CD14-positive monocyte (primary cell): ENCODE measurements at regions not wholly inside any gene's neighbourhood (a gene's known extent, or its start where the extent isn't known, plus 50 kb on each side); places are given as distances from the start of the nearest gene placed in this dataset.

Source experiments
- DNase-seq, 3 donors: peaks; one replicate each; pipeline ENCODE4 v3.0.0-alpha.2; 2011 to 2022
- H2AFZ ChIP-seq: 2 replicates; pipeline ENCODE4 v1.6.0; 2012; ENCODE audit warnings: mild to moderate bottlenecking, low read depth, low read length, inconsistent platforms; ENCODE audit not compliant: insufficient read depth, poor library complexity, severe bottlenecking
- H3K27ac ChIP-seq, 2 donors: 1 replicate in 1 of 2; 2 replicates in 1 of 2; pipeline ENCODE4 v1.5.1; 2012 to 2013; ENCODE audit warnings: low read length in 2 of 2, control low read depth in 1 of 2, inconsistent platforms in 1 of 2, low read depth in 1 of 2, mild to moderate bottlenecking in 1 of 2
- H3K27me3 ChIP-seq, 2 donors: one replicate each; pipeline versions ENCODE4 v1.6.0 to v1.6.1; 2011 to 2013; ENCODE audit warnings: low read length in 2 of 2; ENCODE audit not compliant: control insufficient read depth in 2 of 2, insufficient read depth in 2 of 2
- H3K36me3 ChIP-seq, 2 donors: replicated peaks in 1 of 2; 1 replicate in 1 of 2; 2 replicates in 1 of 2; pipeline versions ENCODE4 v1.5.1 to v1.6.1; 2012 to 2013; ENCODE audit warnings: low read length in 2 of 2, control low read depth in 1 of 2, inconsistent platforms in 1 of 2, mild to moderate bottlenecking in 1 of 2; ENCODE audit not compliant: insufficient read depth in 2 of 2, control insufficient read depth in 1 of 2
- H3K4me1 ChIP-seq, 2 donors: 1 replicate in 1 of 2; 2 replicates in 1 of 2; pipeline versions ENCODE4 v1.5.1 to v1.6.1; 2012 to 2013; ENCODE audit warnings: low read length in 2 of 2, control low read depth in 1 of 2, inconsistent platforms in 1 of 2, mild to moderate bottlenecking in 1 of 2, moderate library complexity in 1 of 2; ENCODE audit not compliant: insufficient read depth in 2 of 2, control insufficient read depth in 1 of 2
- H3K4me2 ChIP-seq: replicated peaks from 2 replicates; pipeline ENCODE3; 2012; ENCODE audit warnings: low read length, moderate library complexity, mild to moderate bottlenecking; ENCODE audit not compliant: poor library complexity, severe bottlenecking; ENCODE audit errors: extremely low read depth
- H3K4me3 ChIP-seq, 3 experiments: fragments of 200-600 bp in 1 of 3; sonication (generic) in 1 of 3; replicated peaks in 1 of 3; 1 replicate in 2 of 3; 2 replicates in 1 of 3; pipeline ENCODE4 v1.5.1; 2011 to 2013; ENCODE audit warnings: low read length in 3 of 3, mild to moderate bottlenecking in 3 of 3, control low read depth in 2 of 3, low read depth in 2 of 3, inconsistent platforms in 1 of 3, moderate library complexity in 1 of 3
- H3K79me2 ChIP-seq: 2 replicates; pipeline ENCODE4 v1.6.0; 2012; ENCODE audit warnings: mild to moderate bottlenecking, control low read depth, inconsistent platforms, low read length, moderate library complexity; ENCODE audit not compliant: insufficient read depth
- H3K9ac ChIP-seq: 2 replicates; pipeline ENCODE4 v1.6.0; 2017; ENCODE audit warnings: low read length, mild to moderate bottlenecking; ENCODE audit not compliant: insufficient read depth, poor library complexity, severe bottlenecking
- H3K9me3 ChIP-seq, 2 donors: replicated peaks in 1 of 2; 1 replicate in 1 of 2; 2 replicates in 1 of 2; pipeline versions ENCODE4 v1.5.1 to v1.6.1; 2012 to 2013; ENCODE audit warnings: low read length in 2 of 2, control low read depth in 1 of 2; ENCODE audit not compliant: control insufficient read depth in 1 of 2, insufficient read depth in 1 of 2
- H4K20me1 ChIP-seq: 2 replicates; pipeline ENCODE4 v1.6.0; 2012; ENCODE audit warnings: mild to moderate bottlenecking, low read length, control low read depth, moderate library complexity; ENCODE audit not compliant: insufficient read depth
- H3K27ac Mint-ChIP-seq, 7 donors: one replicate each; pipeline ENCODE4 v1.8.0; 2020; ENCODE audit warnings: mild to moderate bottlenecking in 7 of 7, mixed read lengths in 7 of 7, moderate library complexity in 6 of 7, inconsistent platforms in 2 of 7
- H3K27me3 Mint-ChIP-seq, 3 donors: one replicate each; pipeline ENCODE4 v1.8.0; 2021 to 2022; ENCODE audit warnings: low read depth in 3 of 3, mild to moderate bottlenecking in 3 of 3, mixed read lengths in 3 of 3, moderate library complexity in 3 of 3, inconsistent platforms in 1 of 3
- H3K36me3 Mint-ChIP-seq, 2 donors: one replicate each; pipeline ENCODE4 v1.8.0; 2020; ENCODE audit warnings: mixed read lengths in 2 of 2, inconsistent platforms in 1 of 2, mild to moderate bottlenecking in 1 of 2
- H3K4me1 Mint-ChIP-seq: one replicate; pipeline ENCODE4 v1.8.0; 2020; ENCODE audit warnings: mild to moderate bottlenecking, mixed read lengths
- H3K4me3 Mint-ChIP-seq, 2 donors: one replicate each; pipeline ENCODE4 v1.8.0; 2020; ENCODE audit warnings: mild to moderate bottlenecking in 2 of 2, mixed read lengths in 2 of 2, moderate library complexity in 1 of 2
- H3K9me3 Mint-ChIP-seq, 7 donors: one replicate each; pipeline ENCODE4 v1.8.0; 2020 to 2022; ENCODE audit warnings: mixed read lengths in 7 of 7, mild to moderate bottlenecking in 6 of 7, moderate library complexity in 6 of 7, inconsistent platforms in 2 of 7
- WGBS: methylation state at CpG from one replicate; pipeline ENCODE4 v1.1.5; 2013; ENCODE audit warnings: missing lambda C conversion rate; ENCODE audit not compliant: insufficient coverage; 5-methylcytosine and 5-hydroxymethylcytosine counted together
- intact Hi-C, 2 donors: fragments of 100-400 bp; cut with micrococcal nuclease; formaldehyde crosslinking; loops; one replicate each; pipeline versions ENCODE4 v1.15.0 to v1.15.1; 2023
- TF ChIP-seq, protein P1 (sequence below): fragments of 200-600 bp; IDR thresholded peaks from one replicate; pipeline ENCODE4 v1.8.0; 2022; ENCODE audit warnings: antibody characterized with exemption, mild to moderate bottlenecking

GRCh38 chr7:119572132-119572531, 700.8 kb upstream of the KCND2 start:
- no peak overlapping the region for H2AFZ ChIP-seq
- DNase-seq, result no peak
- H3K27me3 ChIP-seq, result no peaks in the 10 kb centered on the region
- H3K79me2 ChIP-seq, result no peaks in the 10 kb centered on the region
- H3K9ac ChIP-seq, result no peak overlapping the region
- no peaks in the 10 kb centered on the region for H3K4me1 ChIP-seq
- no peak overlapping the region for H3K27ac Mint-ChIP-seq
- no peaks in the 10 kb centered on the region for H3K27me3 Mint-ChIP-seq
- no peak overlapping the region for H3K4me3 Mint-ChIP-seq
- no peak overlapping the region for H3K4me3 ChIP-seq
- no peaks in the 10 kb centered on the region for H3K4me1 Mint-ChIP-seq
- H3K9me3 ChIP-seq, result peaks cover 0 to 16% of the 10 kb centered on the region in 2 donors
- H3K36me3 ChIP-seq, result no peaks in the 10 kb centered on the region
- no peaks in the 10 kb centered on the region for H4K20me1 ChIP-seq
- H3K4me2 ChIP-seq, result no peak overlapping the region
- TF ChIP-seq, protein P1, sequence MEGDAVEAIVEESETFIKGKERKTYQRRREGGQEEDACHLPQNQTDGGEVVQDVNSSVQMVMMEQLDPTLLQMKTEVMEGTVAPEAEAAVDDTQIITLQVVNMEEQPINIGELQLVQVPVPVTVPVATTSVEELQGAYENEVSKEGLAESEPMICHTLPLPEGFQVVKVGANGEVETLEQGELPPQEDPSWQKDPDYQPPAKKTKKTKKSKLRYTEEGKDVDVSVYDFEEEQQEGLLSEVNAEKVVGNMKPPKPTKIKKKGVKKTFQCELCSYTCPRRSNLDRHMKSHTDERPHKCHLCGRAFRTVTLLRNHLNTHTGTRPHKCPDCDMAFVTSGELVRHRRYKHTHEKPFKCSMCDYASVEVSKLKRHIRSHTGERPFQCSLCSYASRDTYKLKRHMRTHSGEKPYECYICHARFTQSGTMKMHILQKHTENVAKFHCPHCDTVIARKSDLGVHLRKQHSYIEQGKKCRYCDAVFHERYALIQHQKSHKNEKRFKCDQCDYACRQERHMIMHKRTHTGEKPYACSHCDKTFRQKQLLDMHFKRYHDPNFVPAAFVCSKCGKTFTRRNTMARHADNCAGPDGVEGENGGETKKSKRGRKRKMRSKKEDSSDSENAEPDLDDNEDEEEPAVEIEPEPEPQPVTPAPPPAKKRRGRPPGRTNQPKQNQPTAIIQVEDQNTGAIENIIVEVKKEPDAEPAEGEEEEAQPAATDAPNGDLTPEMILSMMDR, result no peak
- 77% methylated on average over 3 of the region's 4 CpGs for WGBS
- peaks cover 0 to 11% (median 2%) of the 10 kb centered on the region in 7 donors for H3K9me3 Mint-ChIP-seq
- intact Hi-C loops, result no loop called here
- H3K27ac ChIP-seq, result no peak overlapping the region
- H3K36me3 Mint-ChIP-seq, result no peaks in the 10 kb centered on the region

DNA sequence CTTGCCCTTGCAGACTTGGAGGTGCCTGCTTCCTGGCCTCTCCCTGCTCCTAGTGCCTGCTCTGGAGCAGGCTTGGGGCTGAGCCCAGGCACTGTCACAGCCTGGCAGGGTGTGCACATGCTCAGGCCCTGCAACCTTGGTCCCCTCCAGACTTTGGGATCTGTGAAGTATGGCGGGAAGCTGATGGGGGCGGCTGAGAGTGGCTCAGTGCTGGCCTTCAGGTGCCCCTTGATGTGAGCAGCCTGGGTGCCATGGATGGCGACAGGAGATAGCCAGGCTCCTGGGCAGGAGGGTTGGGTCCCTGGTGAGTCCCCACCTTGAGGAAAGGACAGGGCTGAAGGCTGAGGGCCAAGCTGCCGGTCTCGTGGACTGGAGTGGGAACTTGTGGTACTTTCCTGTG, 700.4 kb upstream of the KCND2 start:
- no peaks in the 10 kb centered on the region for H4K20me1 ChIP-seq
- no peaks in the 10 kb centered on the region for H3K36me3 Mint-ChIP-seq
- no peak for DNase-seq
- H3K79me2 ChIP-seq, result no peaks in the 10 kb centered on the region
- no peaks in the 10 kb centered on the region for H3K36me3 ChIP-seq
- H3K4me1 Mint-ChIP-seq, result no peaks in the 10 kb centered on the region
- H3K27ac ChIP-seq, result no peak overlapping the region
- H3K4me3 ChIP-seq, result no peak overlapping the region
- peaks cover 0 to 11% (median 2%) of the 10 kb centered on the region in 7 donors for H3K9me3 Mint-ChIP-seq
- no peak overlapping the region for H3K4me2 ChIP-seq
- no peaks in the 10 kb centered on the region for H3K4me1 ChIP-seq
- H3K4me3 Mint-ChIP-seq, result no peak overlapping the region
- 90% methylated on average over 5 of the region's 5 CpGs for WGBS
- intact Hi-C loops, result no loop called here
- H2AFZ ChIP-seq, result no peak overlapping the region
- H3K27me3 ChIP-seq, result no peaks in the 10 kb centered on the region
- no peak overlapping the region for H3K27ac Mint-ChIP-seq
- no peaks in the 10 kb centered on the region for H3K27me3 Mint-ChIP-seq
- no peak overlapping the region for H3K9ac ChIP-seq
- H3K9me3 ChIP-seq, result peaks cover 0 to 16% of the 10 kb centered on the region in 2 donors
- TF ChIP-seq, protein P1, result no peak
